22Rv1 (cell line): ENCODE measurements at regions not wholly inside any gene's neighbourhood (a gene's known extent, or its start where the extent isn't known, plus 50 kb on each side); places are given as distances from the start of the nearest gene placed in this dataset.

ENCODE experiments used
- H3K27ac ChIP-seq: fragments of 450-650 bp; 2 replicates; pipeline ENCODE4 v1.5.1; 2017
- ZFX ChIP-seq: fragments of 450-650 bp; IDR thresholded peaks from 2 replicates; pipeline ENCODE4 v1.6.1; 2017; ENCODE audit warnings: antibody characterized with exemption, borderline replicate concordance
- TF ChIP-seq, protein P1 (sequence below): fragments of 450-650 bp; IDR thresholded peaks from 2 replicates; pipeline ENCODE4 v1.5.1; 2017; ENCODE audit warnings: mild to moderate bottlenecking

DNA sequence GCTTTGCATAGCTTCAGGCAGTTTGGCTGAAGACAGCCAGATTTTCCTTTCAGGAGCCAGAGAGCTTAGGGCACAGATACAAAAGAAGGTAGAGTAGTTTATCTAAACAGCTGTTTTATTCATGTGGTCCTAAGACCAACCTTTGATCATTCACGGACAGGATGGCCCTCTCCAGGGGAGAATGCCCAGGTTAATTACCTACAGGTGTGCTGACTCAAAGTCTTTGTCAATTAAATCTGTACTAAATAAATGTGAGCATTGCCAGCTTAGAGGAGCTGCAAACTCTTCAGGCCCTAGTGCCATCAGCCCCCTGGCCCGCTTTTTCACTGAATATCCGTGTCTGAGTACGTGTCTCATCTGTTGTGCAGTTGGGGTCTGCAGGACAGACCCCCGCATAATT, 554.7 kb downstream of the NUP35 start:
- TF ChIP-seq, protein P1, sequence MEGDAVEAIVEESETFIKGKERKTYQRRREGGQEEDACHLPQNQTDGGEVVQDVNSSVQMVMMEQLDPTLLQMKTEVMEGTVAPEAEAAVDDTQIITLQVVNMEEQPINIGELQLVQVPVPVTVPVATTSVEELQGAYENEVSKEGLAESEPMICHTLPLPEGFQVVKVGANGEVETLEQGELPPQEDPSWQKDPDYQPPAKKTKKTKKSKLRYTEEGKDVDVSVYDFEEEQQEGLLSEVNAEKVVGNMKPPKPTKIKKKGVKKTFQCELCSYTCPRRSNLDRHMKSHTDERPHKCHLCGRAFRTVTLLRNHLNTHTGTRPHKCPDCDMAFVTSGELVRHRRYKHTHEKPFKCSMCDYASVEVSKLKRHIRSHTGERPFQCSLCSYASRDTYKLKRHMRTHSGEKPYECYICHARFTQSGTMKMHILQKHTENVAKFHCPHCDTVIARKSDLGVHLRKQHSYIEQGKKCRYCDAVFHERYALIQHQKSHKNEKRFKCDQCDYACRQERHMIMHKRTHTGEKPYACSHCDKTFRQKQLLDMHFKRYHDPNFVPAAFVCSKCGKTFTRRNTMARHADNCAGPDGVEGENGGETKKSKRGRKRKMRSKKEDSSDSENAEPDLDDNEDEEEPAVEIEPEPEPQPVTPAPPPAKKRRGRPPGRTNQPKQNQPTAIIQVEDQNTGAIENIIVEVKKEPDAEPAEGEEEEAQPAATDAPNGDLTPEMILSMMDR = no peak
- no peak for TF ChIP-seq ZFX
- no peak overlapping the region for H3K27ac ChIP-seq

DNA sequence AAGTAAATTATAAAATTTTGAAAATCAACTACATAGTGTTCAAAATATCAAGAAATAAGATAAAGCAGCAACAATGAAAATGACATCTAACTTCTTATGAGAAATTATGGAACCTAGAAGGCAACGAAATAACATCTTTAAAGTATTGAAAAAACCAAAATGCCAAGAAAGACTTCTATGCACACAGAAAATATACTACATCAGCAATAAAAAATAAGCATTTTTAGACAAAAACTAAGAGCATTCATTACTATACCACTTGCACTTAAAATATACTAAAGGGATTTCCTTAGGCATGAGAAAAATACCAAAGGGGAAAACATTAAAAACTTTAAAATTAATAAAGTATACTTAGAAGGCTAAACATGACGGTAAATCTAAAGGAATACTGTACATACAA, 556.3 kb downstream of the NUP35 start:
- no peak overlapping the region for H3K27ac ChIP-seq
- TF ChIP-seq, protein P1 = no peak
- TF ChIP-seq ZFX = no peak

DNA sequence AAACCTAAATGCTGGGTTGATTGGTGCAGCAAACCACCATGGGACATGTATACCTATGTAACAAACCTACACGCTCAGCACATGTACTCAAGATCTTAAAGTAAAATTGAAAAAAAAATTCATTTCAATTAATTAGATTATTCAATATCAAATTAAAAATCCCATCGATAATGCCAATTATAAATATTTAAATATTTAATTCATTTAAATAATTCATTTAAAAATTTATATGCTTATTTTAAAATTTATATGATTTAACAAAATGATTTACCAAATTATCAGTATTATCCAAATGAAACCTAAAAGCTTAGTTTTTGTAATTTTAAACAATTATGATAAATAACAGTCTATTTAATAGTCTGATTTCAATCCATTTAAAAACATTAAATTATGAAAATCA, 560.4 kb downstream of the NUP35 start:
- no peak for TF ChIP-seq ZFX
- TF ChIP-seq, protein P1 = no peak
- no peak overlapping the region for H3K27ac ChIP-seq

DNA sequence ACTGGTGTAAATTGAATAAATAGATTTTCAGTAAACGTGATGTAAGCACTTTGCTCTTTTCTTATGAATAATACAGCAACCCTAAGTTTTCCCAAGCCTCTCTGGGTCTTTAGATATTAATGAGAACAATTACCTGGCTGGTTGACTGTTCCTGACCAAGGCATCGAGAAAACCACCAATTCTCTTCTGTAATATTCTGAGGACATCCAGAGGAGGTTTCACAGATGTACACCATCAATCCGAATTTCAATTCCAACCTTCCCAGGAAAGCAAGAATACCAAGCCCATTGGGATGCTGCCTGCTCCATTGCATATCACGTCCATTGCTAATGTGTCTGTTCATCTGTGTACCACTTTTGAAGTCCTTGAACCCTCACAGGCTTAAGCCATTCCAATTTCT, 571.8 kb downstream of the NUP35 start:
- H3K27ac ChIP-seq = no peak overlapping the region
- TF ChIP-seq ZFX = no peak

DNA sequence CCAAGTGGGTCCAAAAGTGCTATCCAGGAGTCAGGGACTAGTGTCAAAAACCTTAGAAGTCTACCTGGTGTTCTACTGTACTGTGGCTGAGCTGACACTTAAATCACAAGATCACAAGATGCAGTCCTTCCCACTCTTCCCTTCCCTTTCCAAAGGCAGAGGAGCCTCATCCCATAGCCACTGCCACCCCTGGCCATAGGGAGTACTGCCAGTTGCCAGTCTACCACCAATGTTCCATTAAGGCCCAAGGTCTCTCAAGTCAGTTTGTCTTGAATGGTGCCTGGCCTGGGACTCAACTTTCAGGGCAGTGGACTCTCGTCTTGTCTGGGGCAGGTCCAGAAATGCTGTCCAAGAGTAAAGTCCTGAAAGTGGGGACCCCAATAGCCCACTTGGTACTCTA, 585.6 kb downstream of the NUP35 start:
- no peak for TF ChIP-seq ZFX
- TF ChIP-seq, protein P1 = peak; percentile 27; the same call in 1 of the 2 replicates
- no peak overlapping the region for H3K27ac ChIP-seq

DNA sequence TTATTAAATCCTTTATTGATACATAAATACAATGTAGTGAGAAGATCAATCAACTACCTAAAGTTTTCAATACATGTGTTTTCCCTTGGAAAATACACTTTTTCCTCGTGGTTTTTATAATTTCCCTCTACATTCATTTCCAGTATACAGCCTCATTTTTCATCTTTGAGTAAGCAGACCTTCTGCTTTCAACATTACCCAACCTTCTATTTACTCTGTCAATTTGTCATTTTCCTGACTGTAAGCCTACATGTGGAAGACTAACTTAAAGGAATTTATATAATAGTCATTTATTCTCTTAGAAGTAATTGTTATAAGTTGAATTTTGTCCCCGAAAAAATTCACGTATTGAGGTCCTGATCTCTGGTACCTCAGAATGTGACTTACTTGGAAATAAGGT, 594.0 kb downstream of the NUP35 start:
- no peak for TF ChIP-seq ZFX
- TF ChIP-seq, protein P1 = no peak
- no peak overlapping the region for H3K27ac ChIP-seq

DNA sequence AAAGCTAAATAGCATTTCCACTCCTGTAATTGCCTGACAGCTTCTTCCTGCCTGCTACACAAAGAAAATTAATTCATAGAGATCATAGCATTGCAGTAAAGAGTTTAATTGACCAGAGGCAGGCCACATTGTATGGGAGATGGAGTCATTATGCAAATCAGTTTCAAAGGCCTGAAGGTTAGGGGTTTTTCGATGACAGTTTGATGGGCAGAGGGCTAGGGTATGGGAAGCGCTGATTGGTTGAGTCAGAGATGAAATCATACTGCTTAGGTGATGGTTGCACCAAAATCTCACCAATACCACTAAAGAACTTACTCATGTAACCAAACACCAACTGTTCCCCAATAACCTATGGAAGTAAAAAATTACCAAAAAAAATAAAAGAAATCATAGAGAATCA, 599.0 kb downstream of the NUP35 start:
- no peak overlapping the region for H3K27ac ChIP-seq
- TF ChIP-seq, protein P1 = no peak
- TF ChIP-seq ZFX = no peak

DNA sequence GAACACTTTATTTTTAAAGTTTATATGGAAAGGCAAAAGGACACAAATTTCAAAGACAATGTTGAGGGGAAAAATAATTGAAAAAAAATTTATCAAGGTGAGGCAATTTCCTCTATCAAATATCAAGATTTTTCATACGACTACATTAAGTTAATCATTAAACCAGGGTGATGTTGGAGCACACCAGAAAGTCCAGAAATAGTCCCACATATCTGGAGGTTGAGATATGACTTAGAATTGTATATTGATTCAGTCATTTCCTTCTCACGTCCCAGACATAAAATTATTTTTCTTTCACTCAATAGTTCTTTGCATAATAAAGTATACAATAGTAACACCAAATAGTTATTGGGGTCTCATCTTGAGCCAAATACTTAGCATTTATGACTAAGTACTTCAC, 605.1 kb downstream of the NUP35 start:
- H3K27ac ChIP-seq = no peak overlapping the region

More for the DNA sequence above, 605.1 kb downstream of the NUP35 start:
- no peak for TF ChIP-seq ZFX
- TF ChIP-seq, protein P1 = no peak
